HG03378 (cell line): ENCODE measurements at regions not wholly inside any gene's neighbourhood (a gene's known extent, or its start where the extent isn't known, plus 50 kb on each side); places are given as distances from the start of the nearest gene placed in this dataset.

Experiments used
- ATAC-seq: cut with Tn5 transposase; IDR thresholded peaks from one replicate; pipeline ENCODE4 v1.9.1; 2021; ENCODE audit warnings: mild to moderate bottlenecking, moderate library complexity; ENCODE audit not compliant: unreplicated experiment

- no peak for ATAC-seq
Observed at GRCh38 chr9:26579056-26579455, 313.5 kb downstream of the CAAP1 start.

GRCh38 chr9:26574898-26575440 is 317.6 kb downstream of the CAAP1 start:
- ATAC-seq: no peak

GRCh38 chr9:26574256-26574655 is 318.3 kb downstream of the CAAP1 start:
- no peak for ATAC-seq

GRCh38 chr9:26567976-26568375 is 324.6 kb downstream of the CAAP1 start:
- ATAC-seq: no peak

GRCh38 chr9:26566141-26566540 is 326.5 kb downstream of the CAAP1 start:
- no peak for ATAC-seq

GRCh38 chr9:26565118-26565517 is 327.5 kb downstream of the CAAP1 start:
- ATAC-seq: no peak

- ATAC-seq: no peak
Observed at GRCh38 chr9:26562338-26562737, 330.3 kb downstream of the CAAP1 start.

- ATAC-seq: no peak
Observed at GRCh38 chr9:26561928-26562327, 330.7 kb downstream of the CAAP1 start.

- ATAC-seq: no peak
Observed at GRCh38 chr9:26559506-26559905, 333.1 kb downstream of the CAAP1 start.

GRCh38 chr9:26551971-26552370 is 340.6 kb downstream of the CAAP1 start:
- ATAC-seq: no peak

- no peak for ATAC-seq
Observed at GRCh38 chr9:26551451-26551850, 341.2 kb downstream of the CAAP1 start.

GRCh38 chr9:26548781-26549290 is 343.8 kb downstream of the CAAP1 start:
- no peak for ATAC-seq

- no peak for ATAC-seq
Observed at GRCh38 chr9:26539867-26540493, 352.6 kb downstream of the CAAP1 start.

- no peak for ATAC-seq
Observed at GRCh38 chr9:26537211-26537610, 355.4 kb downstream of the CAAP1 start.

GRCh38 chr9:26535151-26535550 is 357.5 kb downstream of the CAAP1 start:
- no peak for ATAC-seq

- ATAC-seq: no peak
Observed at GRCh38 chr9:26530841-26531240, 361.8 kb downstream of the CAAP1 start.

GRCh38 chr9:26527931-26528330 is 364.7 kb downstream of the CAAP1 start:
- no peak for ATAC-seq

GRCh38 chr9:26524267-26524666 is 368.3 kb downstream of the CAAP1 start:
- ATAC-seq: no peak

- ATAC-seq: no peak
Observed at GRCh38 chr9:26523577-26523976, 369.0 kb downstream of the CAAP1 start.

GRCh38 chr9:26520141-26520540 is 372.5 kb downstream of the CAAP1 start:
- ATAC-seq: no peak

GRCh38 chr9:26516773-26517343 is 375.7 kb downstream of the CAAP1 start:
- ATAC-seq: no peak

- ATAC-seq: no peak
Observed at GRCh38 chr9:26513730-26514129, 378.9 kb downstream of the CAAP1 start.
